Occipital lobe (tissue), 1 donor: ENCODE measurements at regions not wholly inside any gene's neighbourhood (a gene's known extent, or its start where the extent isn't known, plus 50 kb on each side); places are given as distances from the start of the nearest gene placed in this dataset.
"Not testable (repeated sequence)": the region's sequence is repeated elsewhere in the genome, so short reads cannot be mapped to it uniquely, and the experiment has no call there.

ENCODE experiments used
- DNase-seq: peaks from one replicate; lab custom pipeline; 2025; lab: John Stamatoyannopoulos, UW

DNA sequence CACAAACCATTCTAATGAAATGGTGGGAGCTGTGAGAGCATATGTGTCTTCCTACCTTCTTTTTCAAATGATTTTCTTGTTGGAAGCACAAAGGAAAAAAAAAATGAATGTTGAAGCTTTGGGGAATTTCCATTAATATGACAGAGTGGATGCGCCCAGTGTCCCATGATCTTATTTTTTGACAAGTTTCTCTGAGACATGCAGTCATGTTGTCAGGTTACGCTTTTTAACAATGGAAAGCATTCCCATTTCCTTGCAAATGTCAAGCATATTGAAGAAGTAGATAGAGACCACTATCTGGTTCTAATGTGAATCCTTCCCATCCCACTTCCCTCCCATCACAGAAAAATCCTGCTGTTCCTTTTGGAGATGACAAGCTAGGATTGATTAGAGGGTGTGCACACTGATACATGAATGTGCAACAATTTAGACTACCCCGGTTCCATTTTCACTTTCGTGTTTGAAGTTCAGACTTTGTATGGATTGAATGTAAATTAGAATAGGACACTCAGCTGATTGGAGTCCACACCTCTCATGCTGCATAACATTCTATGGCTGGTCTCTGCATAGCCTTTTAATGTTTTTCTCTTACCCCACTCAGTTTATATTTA lies 919.4 kb downstream of the TLE4 start:
- no peak for DNase-seq

DNA sequence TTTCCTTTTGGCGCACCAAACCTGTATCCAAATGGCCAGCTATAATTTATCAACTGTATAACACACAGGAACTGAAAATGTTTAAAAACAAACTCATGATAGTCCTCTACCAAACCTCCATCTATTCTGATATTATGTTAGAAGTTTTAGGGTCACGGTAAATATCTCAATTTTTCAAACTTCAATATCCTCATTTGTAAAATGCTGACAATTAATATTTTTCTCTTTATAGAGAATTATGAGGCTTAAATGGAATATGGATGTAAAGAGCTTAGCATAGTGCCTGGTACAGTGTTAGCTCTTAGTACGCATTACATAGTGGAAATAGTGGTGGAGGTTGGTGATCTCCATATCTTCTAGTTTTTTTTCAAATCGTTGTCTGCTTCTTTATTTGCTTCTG lies 917.6 kb downstream of the TLE4 start:
- DNase-seq, result no peak

DNA sequence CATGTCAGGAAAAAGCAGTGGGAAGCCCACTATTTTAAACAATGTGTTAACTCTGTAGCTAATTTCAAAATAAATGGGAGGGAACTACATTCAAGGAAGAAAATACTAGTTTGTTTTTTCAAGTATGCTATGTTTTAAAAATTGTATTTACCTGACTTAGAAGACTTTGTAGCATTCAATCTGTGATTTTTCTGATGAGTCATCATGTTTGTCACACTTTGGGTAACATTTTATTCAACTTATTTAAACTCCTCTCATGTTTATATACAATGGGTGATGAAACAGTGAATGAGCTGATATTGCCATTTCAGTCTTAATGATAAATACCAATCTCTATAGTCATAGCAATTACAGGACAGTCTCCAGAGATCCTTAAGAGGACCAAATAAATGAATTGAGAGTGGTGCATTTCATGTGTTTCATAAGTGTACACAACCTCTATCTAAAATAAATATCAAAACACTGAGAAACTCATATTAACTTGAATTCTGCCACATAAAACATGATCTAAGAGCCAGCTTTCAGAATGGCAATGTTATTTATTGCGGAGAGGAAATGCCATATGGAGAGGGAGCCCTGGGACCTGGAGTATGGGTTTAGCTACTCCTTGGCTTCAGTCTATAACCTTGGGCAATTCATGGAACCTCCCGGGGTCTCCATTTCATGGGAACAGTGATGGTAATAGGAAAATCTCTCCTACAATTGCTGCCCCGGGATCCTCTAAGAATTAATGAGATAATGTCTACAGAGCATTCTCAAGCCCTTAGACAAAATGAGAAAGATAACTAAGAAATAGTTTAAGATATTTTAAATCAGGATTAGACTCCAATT lies 913.9 kb downstream of the TLE4 start:
- no peak for DNase-seq

DNA sequence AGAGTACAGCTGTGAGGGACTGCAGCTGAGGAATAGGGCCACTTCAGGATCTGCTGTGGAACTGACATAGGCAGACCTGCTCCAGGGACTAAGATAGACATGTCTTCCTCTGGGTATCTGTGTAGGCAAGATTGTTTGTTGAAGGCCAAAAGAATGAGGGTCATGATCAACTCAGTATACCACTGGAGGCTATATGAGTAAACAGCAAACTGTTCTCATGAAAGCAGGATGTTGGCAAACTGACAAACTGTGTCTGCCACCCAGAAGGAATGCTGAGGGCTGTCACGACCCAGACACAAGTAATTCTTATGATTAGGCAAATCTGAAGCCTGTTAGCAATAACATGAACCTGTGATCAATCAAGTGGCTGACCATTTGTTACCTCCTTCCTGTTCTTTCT lies 910.5 kb downstream of the TLE4 start:
- not testable (repeated sequence) for DNase-seq

DNA sequence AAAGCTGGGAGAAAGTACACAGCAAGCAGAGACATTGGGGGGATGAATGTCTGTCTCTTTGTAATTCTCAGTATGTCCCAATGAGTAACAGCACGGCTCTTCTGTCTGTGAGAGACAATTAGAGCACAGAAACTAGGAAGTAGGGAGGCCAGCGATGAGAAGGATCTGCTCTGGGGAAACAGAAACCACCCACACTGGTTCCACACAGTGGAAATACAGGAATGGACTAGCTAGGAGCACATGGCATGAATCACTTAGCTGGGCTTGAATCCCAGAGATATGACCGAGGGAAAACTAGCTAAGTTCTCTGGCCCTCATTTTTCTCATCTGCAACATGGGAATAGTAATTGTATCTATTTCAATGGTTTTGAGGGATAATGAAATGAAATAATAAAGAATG lies 895.9 kb downstream of the TLE4 start:
- no peak for DNase-seq

DNA sequence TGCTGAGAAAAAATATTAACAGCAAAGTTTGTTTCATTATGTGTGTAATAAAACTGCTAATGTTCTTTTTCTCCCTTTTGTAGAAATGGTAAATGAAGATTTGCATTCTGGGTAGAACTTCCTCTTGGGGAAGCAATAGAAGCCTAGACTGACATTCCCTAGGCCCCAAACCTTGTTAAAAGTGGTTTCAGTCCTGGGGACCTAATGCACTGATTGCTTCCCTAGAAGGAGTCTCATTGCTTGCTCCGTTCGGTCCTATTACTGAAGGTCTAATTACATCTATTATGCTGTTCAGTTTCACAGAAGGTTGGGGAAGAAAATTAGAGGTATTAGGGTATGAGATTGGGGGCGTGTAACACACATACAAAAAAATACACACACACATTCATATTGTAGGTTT lies 893.8 kb downstream of the TLE4 start:
- DNase-seq, result no peak

DNA sequence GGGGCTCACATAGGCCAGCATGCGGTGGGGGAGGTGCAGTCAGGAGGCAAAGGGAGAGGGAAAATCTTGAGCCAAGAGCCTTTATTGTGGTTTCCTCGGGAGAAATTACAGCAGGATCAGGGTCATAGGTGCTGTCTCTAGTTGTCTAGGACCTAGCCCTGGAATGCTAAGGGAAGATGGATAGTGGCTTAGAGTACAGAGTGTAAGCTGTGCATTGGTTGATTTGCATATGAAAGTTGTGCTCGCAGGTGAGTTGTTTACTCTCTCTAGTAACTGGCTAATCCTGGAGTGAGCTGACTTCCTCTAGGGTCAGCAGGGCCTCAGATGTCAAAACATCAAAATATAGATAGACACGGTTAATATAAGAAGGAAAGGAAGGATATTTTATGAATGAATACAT lies 877.7 kb downstream of the TLE4 start:
- no peak for DNase-seq

DNA sequence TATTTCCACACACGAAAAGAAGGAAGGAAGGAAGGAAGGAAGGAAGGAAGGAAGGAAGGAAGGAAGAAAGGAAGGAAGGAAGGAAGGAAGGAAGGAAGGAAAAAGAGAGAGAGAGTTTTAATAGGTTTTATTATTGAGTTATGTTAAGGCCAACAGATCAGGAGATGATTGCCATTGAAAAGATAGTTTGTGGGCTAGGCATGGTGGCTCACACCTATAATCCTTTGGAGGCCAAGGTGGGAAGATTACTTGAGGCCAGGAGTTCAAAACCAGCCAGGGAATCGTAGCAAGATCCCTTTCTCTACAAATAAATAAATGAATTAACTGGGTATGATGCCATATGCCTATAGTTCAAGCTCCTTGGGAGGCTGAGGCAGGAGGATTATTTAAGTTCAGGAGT lies 877.2 kb downstream of the TLE4 start:
- DNase-seq, result no peak

DNA sequence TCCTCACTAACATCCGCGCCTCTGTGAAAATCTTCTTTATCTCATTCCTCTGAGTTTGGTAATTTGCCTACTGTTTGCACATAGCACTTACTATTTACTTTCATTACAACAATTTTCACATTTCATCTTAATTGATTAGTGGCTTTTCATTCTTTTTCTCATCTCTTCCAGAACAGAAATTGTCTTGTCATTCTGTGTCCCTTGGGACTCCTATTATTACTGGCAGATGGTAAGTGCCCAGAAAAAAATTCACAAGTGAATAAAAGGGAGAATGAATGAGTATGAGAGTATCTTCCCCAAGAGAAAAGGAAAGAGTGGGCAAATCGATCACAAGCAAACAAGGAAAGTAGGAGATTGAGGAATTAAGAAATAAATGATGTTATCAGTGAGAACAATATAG lies 876.1 kb downstream of the TLE4 start:
- no peak for DNase-seq

DNA sequence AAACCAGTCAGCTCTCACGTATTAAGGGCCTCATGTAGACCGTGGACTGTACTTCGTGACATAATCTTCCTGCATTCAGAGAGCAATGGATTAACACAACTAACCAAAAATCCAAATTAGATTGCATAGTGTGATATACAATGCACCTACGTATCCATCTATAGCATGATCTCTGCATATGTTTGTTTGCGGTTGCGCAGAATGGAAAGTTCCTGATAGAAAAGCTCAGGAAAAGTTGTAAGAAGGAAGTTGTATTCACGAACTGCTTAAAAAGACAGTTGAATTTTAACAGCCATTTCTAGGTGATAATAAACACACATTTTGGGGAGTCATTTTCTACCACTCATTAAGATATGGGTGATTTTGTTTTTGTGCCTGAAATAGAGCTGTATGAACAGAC lies 869.0 kb downstream of the TLE4 start:
- DNase-seq, result no peak

DNA sequence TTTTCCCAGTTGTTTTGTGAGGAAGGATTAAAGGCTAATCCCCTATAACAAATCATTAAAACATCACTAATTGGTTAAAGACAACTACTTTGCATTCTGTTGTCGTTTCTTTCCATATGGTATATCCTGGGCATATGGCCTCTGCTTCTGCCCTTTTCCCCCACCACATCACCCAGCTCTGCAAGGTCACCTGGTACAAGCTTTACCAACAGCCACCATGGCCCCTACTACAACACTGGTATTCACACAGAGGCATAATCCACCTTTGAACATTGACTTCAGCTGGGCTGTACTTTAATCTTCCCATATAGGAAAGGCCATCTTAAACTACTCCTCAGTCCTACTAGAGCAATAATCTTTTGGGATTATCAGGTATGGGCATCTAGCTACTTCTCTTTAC lies 866.1 kb downstream of the TLE4 start:
- no peak for DNase-seq

DNA sequence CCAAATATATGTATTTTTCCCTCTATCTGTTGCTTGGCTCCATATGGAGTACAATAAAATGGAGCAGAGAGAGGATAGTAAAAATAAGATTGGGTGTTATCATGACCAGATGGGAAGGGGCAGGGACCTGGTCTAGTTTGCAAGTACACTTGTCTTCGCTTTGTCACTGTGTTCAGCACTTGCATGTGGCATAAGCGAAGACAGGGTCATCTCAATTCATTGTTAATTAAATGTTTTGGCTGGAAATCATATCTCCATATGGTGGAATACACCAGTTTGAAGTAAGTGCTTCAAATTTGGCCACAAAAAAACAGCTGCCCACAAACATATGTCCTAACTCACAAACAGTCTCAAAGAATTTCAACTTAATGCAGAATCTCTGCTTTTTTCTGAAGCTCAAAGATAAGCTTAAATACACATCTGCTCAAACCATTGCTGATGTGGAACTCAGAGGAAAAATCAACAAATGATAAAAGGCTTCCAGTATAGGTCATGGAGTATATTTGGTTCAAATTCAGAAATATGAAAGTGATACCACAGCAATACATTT lies 865.4 kb downstream of the TLE4 start:
- DNase-seq, result no peak

DNA sequence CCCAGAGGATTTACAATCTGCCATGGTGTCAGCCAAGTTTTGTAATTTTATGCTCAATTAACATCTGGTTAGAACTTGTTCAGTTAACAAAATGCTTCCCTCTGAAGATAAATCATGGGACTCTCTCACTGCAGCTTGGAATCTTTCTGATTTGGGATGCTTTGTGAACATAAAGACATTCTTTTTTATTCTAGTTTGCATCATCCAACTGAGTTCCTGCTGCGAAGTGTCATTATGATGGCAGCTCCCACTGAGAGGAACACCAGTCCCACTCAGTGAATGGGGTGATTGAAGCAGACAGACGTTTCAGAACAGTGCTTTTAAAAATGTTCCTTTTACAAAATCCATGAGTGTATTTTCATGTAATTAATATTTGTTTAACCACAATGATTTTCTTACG lies 863.8 kb downstream of the TLE4 start:
- no peak for DNase-seq

DNA sequence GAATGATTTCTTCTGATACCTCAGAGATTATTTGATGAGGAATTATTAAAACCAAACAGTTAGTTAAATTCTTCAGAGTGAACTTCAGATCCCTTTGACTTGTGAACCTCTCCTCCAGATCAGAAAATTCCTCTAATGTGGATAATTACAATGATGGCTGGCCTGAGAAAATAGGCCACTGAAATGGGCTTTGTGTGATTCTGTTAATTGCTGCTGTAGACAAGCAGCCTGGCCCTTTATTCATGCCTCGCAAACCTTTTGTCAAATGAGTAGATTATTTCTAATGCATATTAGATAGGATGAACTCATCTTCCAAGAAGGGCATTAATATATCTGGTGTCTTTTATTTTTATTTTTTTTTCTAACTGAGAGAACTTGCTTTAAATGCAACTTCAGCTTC lies 855.2 kb downstream of the TLE4 start:
- no peak for DNase-seq

DNA sequence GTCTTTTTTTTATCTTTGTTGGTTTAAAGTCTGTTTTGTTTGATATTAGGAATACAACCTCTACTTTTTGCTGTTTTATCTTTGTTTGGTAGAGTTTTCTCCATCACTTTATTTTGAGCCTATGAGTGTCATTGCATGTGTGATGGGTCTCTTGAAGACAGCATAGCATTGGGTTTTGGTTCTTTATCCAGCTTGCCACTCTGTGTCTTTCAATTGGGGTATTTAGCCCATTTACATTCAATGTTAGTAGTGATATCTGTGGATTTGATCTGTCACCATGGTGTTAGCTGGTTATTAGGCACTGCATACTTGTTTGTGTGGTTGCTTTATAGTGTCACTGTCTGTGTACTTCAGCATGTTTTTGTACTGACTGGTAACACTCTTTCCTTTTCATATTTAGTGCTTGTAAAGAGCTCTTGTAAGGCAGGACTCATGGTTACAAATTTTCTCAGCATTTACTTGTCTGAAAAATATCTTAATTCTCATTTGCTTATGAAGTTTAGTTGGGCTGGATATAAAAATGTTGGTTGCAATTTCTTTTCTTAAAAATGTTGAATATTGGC lies 845.5 kb downstream of the TLE4 start:
- DNase-seq, result no peak

DNA sequence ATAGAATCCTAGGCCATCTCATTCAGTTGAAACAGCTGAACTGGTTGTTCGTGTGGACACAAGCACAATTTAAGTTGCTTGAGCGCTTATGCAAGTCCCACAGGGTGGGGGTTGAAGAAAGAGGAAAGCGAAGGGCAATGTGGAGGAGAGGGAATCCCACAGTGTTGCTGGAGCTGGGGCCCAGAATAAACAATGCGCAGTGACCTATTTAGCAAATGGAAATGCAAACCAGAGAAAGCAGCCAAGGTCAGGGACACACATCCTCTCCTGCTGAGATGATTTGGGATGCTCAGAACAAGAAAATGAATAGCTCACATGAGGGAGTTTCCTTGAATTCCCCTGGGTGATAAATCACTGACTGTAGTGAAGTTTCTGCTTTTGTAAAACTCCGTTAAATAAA lies 838.3 kb downstream of the TLE4 start:
- no peak for DNase-seq

DNA sequence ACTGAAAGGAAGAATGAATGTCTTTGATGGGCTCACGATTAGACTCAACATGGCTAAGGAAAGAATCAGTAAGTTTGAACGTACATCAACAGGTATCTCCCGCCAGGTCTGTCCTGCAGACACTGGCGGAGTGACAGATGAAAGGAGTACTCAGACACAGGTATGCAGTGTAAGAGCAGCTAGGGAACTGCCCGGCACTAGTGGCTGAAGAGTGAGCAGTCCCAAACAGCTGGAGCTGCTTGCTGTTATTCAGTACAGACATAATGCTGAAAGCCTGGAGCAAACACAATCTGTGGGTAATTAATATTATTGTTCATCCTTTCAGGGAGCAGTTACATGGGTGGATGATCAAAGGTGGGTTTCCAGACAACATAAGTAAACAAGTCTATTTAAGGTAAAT lies 835.5 kb downstream of the TLE4 start:
- no peak for DNase-seq

DNA sequence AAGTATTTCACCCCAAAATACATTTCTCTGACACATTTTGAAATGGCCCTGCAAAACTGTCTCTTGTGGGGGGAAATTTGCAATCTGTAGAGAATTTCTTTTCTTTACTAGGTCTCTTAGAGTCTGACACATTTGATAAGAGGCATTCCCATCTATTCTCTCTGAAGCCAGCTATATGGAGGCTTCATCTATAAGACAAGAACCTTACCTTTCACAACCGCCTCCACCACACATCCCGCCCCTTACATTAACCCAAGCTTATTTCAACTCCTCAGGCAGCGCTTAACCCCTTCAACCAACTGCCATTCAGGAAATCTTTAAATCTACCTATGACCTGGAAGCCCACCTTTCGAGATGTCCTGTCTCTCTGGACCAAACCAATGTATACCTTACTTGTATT lies 829.5 kb downstream of the TLE4 start:
- no peak for DNase-seq

DNA sequence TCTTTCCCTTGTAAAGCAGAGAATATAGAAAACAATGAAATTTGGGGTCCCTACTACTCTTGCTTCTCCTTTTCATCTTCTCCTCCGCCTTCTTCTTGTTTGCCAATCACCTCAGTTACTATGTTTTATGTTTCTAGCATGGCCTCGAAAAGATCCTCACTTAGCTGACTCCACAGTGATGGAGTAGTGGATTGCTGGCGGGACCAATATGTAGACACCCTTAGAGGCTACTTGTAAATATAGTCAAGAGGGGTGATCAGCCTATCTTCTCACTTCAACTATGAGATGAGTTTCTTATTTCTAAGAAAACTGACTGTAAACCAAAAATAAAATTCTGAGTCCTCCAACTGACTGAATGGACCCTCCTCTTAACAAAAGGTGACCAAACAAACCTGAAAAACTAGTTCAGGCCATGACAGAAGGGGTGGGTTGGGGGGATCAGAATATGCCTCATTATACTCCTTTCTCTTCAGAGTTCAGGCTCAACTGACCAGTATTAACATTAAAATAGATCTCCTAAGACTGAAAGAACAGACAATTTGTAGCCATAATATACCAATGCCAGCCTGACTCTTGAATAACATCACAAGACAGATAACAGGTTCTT lies 829.0 kb downstream of the TLE4 start:
- no peak for DNase-seq

DNA sequence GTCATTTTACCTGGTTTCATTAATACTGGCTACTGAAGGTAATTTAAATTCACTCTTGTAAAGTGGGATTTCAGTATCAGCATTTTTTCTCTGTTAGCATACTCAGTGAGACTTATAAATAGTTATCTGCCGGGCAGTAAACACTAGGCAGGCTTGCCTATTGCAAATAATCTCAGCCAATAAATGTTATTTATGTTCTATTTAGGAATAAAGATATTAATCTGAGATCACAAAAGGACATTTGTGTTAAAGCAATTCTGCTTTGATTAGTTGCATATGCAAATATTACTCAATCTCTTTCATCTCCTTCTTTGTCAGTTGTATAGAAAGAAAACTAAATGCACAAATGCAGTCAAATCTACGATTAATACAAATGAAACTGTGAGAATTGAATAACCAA lies 827.8 kb downstream of the TLE4 start:
- DNase-seq, result no peak

DNA sequence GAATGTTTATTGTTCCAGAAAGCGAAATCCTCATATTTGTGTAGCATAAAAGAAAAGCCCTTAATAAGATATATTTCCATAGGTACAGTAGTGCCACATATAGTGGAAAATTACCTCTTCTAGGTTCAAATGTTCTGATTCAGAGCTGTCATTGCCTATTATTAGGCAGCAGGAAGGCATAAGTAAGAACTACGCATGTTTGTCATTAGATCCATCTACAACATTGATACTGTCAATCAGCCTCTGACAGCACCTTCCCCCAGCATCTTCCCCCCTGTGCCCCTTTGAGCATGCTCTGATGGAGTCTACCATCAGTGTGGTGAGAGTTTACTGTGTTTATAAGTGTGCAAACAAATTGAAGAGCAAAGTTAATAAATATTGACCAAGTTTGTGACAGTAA lies 816.1 kb downstream of the TLE4 start:
- no peak for DNase-seq

DNA sequence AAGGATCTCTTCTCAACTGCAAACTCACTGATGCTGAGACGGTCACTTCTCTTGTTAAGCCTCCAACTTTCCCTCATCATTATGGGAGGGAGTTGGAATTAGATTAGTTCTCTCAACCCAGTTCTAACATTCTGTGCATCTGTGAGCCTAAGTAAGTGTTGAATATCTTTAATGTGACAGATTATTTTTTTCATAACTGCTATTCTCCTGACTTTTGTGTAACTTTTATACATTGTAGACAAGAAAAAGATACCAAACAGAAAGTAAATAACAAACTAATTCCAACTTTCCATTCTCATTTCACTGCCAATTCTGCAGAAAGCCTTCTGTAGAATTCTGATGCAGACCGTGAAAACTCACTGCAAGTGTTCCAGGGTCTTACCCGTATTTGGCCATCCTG lies 813.5 kb downstream of the TLE4 start:
- no peak for DNase-seq
